ENCODE measurements at regions not wholly inside any gene's neighbourhood (a gene's known extent, or its start where the extent isn't known, plus 50 kb on each side); places are given as distances from the start of the nearest gene placed in this dataset.

DNA sequence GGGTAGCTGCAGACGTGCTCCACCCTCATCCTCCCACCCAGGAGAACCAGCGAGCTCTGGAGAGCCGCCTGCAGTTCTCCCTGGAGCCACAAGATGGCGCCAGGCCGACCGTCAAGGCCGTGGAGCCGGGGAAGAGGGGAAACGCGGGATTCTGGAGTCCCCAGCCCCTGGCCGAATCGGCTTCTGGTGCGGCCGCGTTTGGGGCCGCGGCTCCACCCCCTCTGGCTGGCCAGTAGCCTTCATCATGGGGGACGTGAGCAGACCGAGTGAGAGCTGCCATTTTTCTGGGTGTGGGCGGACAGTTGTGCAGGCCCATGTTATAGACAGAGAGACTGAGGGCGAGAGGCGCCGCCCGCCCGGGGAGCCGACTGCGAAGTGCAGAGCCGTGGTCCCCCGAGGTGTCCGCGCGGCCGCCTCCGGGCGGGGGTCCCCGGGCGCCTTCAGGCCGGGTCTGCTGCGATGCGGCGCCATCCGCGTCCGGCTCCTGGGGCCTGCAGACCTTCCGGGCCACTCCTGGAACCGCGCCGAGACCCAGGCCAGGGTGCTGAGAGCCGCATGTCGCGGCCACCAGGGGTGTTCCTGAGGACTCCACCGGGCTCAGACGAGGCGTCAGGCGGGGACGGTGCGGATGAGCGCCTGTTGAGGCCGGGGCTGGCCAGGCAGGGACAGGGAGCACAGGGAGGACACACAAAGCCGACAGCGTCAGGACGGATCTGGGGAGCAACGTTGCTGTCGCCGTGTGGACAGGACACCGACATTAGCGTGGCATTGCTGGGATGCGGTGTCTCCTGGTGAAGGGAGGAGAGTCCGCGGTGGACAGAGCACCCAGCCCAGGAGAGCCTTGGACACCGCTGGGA, 418.2 kb upstream of the HS6ST1 start:
- POLR2A ChIA-PET (ENCODE audit: unreplicated experiment): no interaction called here
- Histone ChIP-seq H3K27ac (no peak overlapping the region), H3K4me2 (peak overlapping the region; percentile 40; the same call in 1 of the 2 replicates), H3K79me2 (ENCODE audit: low read depth) (no peaks in the 10 kb centered on the region), H2AFZ (no peak overlapping the region), H3K36me3 (ENCODE audit: low read depth) (no peaks in the 10 kb centered on the region), H3K9me2 (ENCODE audit: insufficient read depth) (no peaks in the 10 kb centered on the region), H4K20me1 (ENCODE audit: insufficient read depth) (no peaks in the 10 kb centered on the region), H3F3A (ENCODE audit: insufficient read depth, low read depth) (no peaks in the 10 kb centered on the region), H3K27me3 (ENCODE audit: insufficient read depth, low read depth) (peaks cover 21% of the 10 kb centered on the region; the same call in 1 of the 2 replicates), H3K4me3 (no peak overlapping the region), H3K4me1 (replicated peaks; ENCODE audit: insufficient read depth) (no peaks in the 10 kb centered on the region), H3K9me3 (ENCODE audit: insufficient read depth, low read depth) (no peaks in the 10 kb centered on the region)
- intact Hi-C loops (cut with micrococcal nuclease; ENCODE audit: unreplicated experiment): no loop called here
- TF ChIP-seq CTCF (conservative IDR thresholded peaks at IDR 0.05) (peak; percentile 97), EZH2 (IDR thresholded peaks at IDR 0.05; ENCODE audit: low read depth) (no peak)
- CTCF ChIA-PET: interaction anchor here (0.5 to 0.6 kb wide), 2 partner anchors 13 to 656 kb away, joined by 3 to 14 read pairs; no protein-coding TSS in a partner anchor
- no TSS peak for BruUV-seq (replicated peaks)
- peak in 1 of 2 experiments; percentile 40 for DNase-seq

DNA sequence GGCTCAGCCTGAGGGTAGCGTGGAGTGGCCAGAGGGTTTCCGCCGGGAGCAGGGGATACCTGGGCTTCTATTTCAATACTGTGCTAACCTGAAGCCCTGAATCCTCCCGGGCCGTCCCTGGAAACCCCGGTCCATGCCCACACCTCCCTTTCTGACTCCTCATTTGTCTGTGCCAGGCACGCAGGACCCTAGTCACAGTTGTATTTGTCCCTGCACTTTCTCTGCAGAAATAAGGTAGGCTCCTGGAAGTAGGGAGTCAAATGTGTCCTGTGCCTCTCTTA, 418.8 kb upstream of the HS6ST1 start:
- Histone ChIP-seq H3K4me1 (replicated peaks; ENCODE audit: insufficient read depth) (no peaks in the 10 kb centered on the region), H3F3A (ENCODE audit: insufficient read depth, low read depth) (no peaks in the 10 kb centered on the region), H3K9me3 (ENCODE audit: insufficient read depth, low read depth) (no peaks in the 10 kb centered on the region), H3K4me2 (no peak overlapping the region), H2AFZ (no peak overlapping the region), H3K27ac (no peak overlapping the region), H3K27me3 (ENCODE audit: insufficient read depth, low read depth) (peaks cover 21% of the 10 kb centered on the region; the same call in 1 of the 2 replicates), H4K20me1 (ENCODE audit: insufficient read depth) (no peaks in the 10 kb centered on the region), H3K9me2 (ENCODE audit: insufficient read depth) (no peaks in the 10 kb centered on the region), H3K79me2 (ENCODE audit: low read depth) (no peaks in the 10 kb centered on the region), H3K36me3 (ENCODE audit: low read depth) (no peaks in the 10 kb centered on the region), H3K4me3 (no peak overlapping the region)
- CTCF ChIA-PET: interaction anchor here (0.5 kb wide), 1 partner anchor 657 kb away, joined by 14 read pairs; no protein-coding TSS in a partner anchor
- no TSS peak for BruUV-seq (replicated peaks)
- TF ChIP-seq CTCF (conservative IDR thresholded peaks at IDR 0.05): no peak
- intact Hi-C loops (cut with micrococcal nuclease; ENCODE audit: unreplicated experiment): no loop called here
- no peak for DNase-seq
- POLR2A ChIA-PET (ENCODE audit: unreplicated experiment): no interaction called here

DNA sequence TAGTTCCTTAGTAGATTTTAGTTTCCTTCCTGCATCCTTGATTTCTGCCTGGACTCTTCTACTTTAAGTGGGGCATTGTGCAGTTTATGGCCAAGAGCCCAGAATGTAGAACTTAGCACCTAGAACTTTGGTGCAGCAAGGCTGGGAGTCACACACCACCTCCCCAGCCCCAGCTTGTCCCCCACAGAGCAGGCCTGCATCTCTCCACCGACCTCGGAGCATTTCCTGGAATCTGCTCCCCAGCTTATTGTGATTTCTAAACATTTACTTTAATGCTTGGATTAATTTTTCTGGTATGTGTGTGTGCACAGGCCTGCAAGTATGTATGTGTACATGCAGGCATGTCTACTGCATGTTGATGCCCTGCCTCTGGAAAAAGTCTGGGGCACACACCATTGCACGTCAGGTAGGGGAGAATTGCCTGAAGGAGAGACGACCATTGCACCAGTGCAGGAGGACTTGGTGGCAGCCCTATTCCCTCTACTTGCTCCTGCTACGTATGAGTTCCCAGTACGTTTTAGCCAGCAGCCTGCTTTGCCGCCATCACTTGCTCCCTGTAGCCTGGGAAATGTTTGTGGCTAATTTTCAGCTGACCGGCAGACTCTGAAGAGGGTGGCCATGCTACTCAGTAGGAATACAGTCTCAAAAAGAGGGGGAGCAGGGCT, 419.9 kb upstream of the HS6ST1 start:
- H3K4me2 ChIP-seq: no peak overlapping the region
- no peaks in the 10 kb centered on the region for H3K4me1 ChIP-seq (replicated peaks; ENCODE audit: insufficient read depth)
- H3K27ac ChIP-seq: no peak overlapping the region
- CTCF ChIA-PET: no interaction called here
- no peaks in the 10 kb centered on the region for H3K36me3 ChIP-seq (ENCODE audit: low read depth)
- peaks cover 21% of the 10 kb centered on the region; the same call in 1 of the 2 replicates for H3K27me3 ChIP-seq (ENCODE audit: insufficient read depth, low read depth)
- no peaks in the 10 kb centered on the region for H4K20me1 ChIP-seq (ENCODE audit: insufficient read depth)
- no peak overlapping the region for H3K4me3 ChIP-seq
- intact Hi-C loops (cut with micrococcal nuclease; ENCODE audit: unreplicated experiment): no loop called here
- no peaks in the 10 kb centered on the region for H3K9me3 ChIP-seq (ENCODE audit: insufficient read depth, low read depth)
- no peaks in the 10 kb centered on the region for H3K9me2 ChIP-seq (ENCODE audit: insufficient read depth)
- H3K79me2 ChIP-seq (ENCODE audit: low read depth): no peaks in the 10 kb centered on the region
- H2AFZ ChIP-seq: no peak overlapping the region
- no TSS peak for BruUV-seq (replicated peaks)
- DNase-seq: no peak
- no peaks in the 10 kb centered on the region for H3F3A ChIP-seq (ENCODE audit: insufficient read depth, low read depth)
- TF ChIP-seq CTCF (conservative IDR thresholded peaks at IDR 0.05) (no peak), EZH2 (IDR thresholded peaks at IDR 0.05; ENCODE audit: low read depth) (no peak)
- POLR2A ChIA-PET (ENCODE audit: unreplicated experiment): no interaction called here
